Spleen (tissue), 7 donors: ENCODE measurements at regions not wholly inside any gene's neighbourhood (a gene's known extent, or its start where the extent isn't known, plus 50 kb on each side); places are given as distances from the start of the nearest gene placed in this dataset.

Experiments used
- POLR2A ChIP-seq, 3 donors: fragments of 450-650 bp; IDR thresholded peaks; one replicate each; pipeline ENCODE4 v1.5.1; 2017; ENCODE audit warnings: antibody characterized with exemption in 3 of 3, mild to moderate bottlenecking in 1 of 3
- POLR2AphosphoS5 ChIP-seq, 3 donors: sonication (generic); formaldehyde crosslinking; IDR thresholded peaks; one replicate each; pipeline ENCODE4 v1.5.1; 2017; ENCODE audit warnings: antibody characterized with exemption in 3 of 3
- TF ChIP-seq, protein P1 (sequence below), 11 experiments: fragments of 200-600 bp in 7 of 11; fragments of 450-650 bp in 4 of 11; sonication (generic) in 4 of 11; IDR thresholded peaks in 8 of 11; conservative IDR thresholded peaks in 3 of 11; 1 replicate in 7 of 11; 2 replicates in 4 of 11; pipeline versions ENCODE4 v1.4.0 to v1.8.0; 2016 to 2021; ENCODE audit warnings: antibody characterized with exemption in 11 of 11, inconsistent platforms in 4 of 11, mild to moderate bottlenecking in 1 of 11
- donor health status: DM: no; HTN: no; CAD: no; lungs with moderate emphysema.
- donor health status: DM: no; HTN: no; CAD: no.
- donor health status: DM: no; HTN: no; CAD: no.

DNA sequence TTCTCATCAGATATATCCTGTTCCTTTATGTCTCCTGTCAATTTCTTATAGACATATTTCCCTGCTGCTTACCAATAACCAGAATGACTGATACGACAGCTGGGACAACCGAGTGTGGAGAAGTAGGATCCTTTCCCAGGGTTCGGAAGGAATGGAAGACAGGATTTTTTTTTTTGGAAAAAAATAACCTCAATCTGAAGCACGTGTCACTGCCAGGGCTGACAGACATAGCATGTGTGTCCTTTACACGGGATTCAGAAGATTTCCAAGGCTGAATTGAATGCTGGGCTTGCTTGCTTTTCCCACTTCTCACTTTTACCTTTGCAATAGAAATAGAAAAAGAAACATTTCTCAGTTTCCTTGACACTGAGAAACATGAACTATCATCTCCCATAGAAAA lies 245.7 kb downstream of the GRIN2B start:
- TF ChIP-seq POLR2A (IDR thresholded peaks at IDR 0.05): no peak
- TF ChIP-seq, protein P1, sequence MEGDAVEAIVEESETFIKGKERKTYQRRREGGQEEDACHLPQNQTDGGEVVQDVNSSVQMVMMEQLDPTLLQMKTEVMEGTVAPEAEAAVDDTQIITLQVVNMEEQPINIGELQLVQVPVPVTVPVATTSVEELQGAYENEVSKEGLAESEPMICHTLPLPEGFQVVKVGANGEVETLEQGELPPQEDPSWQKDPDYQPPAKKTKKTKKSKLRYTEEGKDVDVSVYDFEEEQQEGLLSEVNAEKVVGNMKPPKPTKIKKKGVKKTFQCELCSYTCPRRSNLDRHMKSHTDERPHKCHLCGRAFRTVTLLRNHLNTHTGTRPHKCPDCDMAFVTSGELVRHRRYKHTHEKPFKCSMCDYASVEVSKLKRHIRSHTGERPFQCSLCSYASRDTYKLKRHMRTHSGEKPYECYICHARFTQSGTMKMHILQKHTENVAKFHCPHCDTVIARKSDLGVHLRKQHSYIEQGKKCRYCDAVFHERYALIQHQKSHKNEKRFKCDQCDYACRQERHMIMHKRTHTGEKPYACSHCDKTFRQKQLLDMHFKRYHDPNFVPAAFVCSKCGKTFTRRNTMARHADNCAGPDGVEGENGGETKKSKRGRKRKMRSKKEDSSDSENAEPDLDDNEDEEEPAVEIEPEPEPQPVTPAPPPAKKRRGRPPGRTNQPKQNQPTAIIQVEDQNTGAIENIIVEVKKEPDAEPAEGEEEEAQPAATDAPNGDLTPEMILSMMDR (IDR thresholded peaks at IDR 0.05 in 8 of 11, conservative IDR thresholded peaks at IDR 0.05 in 3 of 11): no peak
- no peak for TF ChIP-seq POLR2AphosphoS5 (IDR thresholded peaks at IDR 0.05)
